ENCODE measurements at regions not wholly inside any gene's neighbourhood (a gene's known extent, or its start where the extent isn't known, plus 50 kb on each side); places are given as distances from the start of the nearest gene placed in this dataset.

- TF ChIP-seq EZH2phosphoT487 (IDR thresholded peaks at IDR 0.05; ENCODE audit: borderline replicate concordance, low read length) (no peak), CTCF (IDR thresholded peaks at IDR 0.05; ENCODE audit: low read depth, low read length, poor library complexity, severe bottlenecking) (no peak)
- H3K4me1 ChIP-seq (ENCODE audit: control insufficient read depth, low read length), result no peaks in the 10 kb centered on the region
- no peaks in the 10 kb centered on the region for H3K36me3 ChIP-seq (ENCODE audit: control insufficient read depth, low read length)
- H3K4me3 ChIP-seq (ENCODE audit: low read length), result no peak overlapping the region
- no peak overlapping the region for H3K4me2 ChIP-seq (ENCODE audit: low read length)
- no peaks in the 10 kb centered on the region for H3K9me2 ChIP-seq (replicated peaks; ENCODE audit: control insufficient read depth, low read length)
- H3K27ac ChIP-seq (ENCODE audit: low read depth, low read length), result no peak overlapping the region
- no peaks in the 10 kb centered on the region for H3F3A ChIP-seq (ENCODE audit: control insufficient read depth, insufficient read depth)
- no peaks in the 10 kb centered on the region for H3K79me2 ChIP-seq (ENCODE audit: control insufficient read depth, low read length)
- H4K20me1 ChIP-seq (ENCODE audit: control insufficient read depth, insufficient read depth, low read depth, low read length), result no peaks in the 10 kb centered on the region
- no peaks in the 10 kb centered on the region for H3K27me3 ChIP-seq (ENCODE audit: control insufficient read depth, low read length)
- no peaks in the 10 kb centered on the region for H3K9me3 ChIP-seq (ENCODE audit: control insufficient read depth, insufficient read depth, low read length)
Observed at GRCh38 chr18:42414756-42415454, 459.9 kb downstream of the PIK3C3 start.

- TF ChIP-seq EZH2phosphoT487 (IDR thresholded peaks at IDR 0.05; ENCODE audit: borderline replicate concordance, low read length), result no peak
- TF ChIP-seq CTCF (IDR thresholded peaks at IDR 0.05; ENCODE audit: low read depth, low read length, poor library complexity, severe bottlenecking), result no peak
- Histone ChIP-seq H3K9me2 (replicated peaks; ENCODE audit: control insufficient read depth, low read length) (no peaks in the 10 kb centered on the region), H3K4me3 (ENCODE audit: low read length) (no peak overlapping the region), H3K4me1 (ENCODE audit: control insufficient read depth, low read length) (no peaks in the 10 kb centered on the region), H3F3A (ENCODE audit: control insufficient read depth, insufficient read depth) (no peaks in the 10 kb centered on the region), H3K36me3 (ENCODE audit: control insufficient read depth, low read length) (no peaks in the 10 kb centered on the region), H3K4me2 (ENCODE audit: low read length) (no peak overlapping the region), H3K9me3 (ENCODE audit: control insufficient read depth, insufficient read depth, low read length) (no peaks in the 10 kb centered on the region), H3K27me3 (ENCODE audit: control insufficient read depth, low read length) (no peaks in the 10 kb centered on the region), H3K27ac (ENCODE audit: low read depth, low read length) (no peak overlapping the region), H4K20me1 (ENCODE audit: control insufficient read depth, insufficient read depth, low read depth, low read length) (no peaks in the 10 kb centered on the region), H3K79me2 (ENCODE audit: control insufficient read depth, low read length) (no peaks in the 10 kb centered on the region)
Observed at GRCh38 chr18:42417189-42417588, 462.2 kb downstream of the PIK3C3 start.

GRCh38 chr18:42418121-42418520 is 463.1 kb downstream of the PIK3C3 start:
- Histone ChIP-seq H3K4me3 (ENCODE audit: low read length) (no peak overlapping the region), H3K9me3 (ENCODE audit: control insufficient read depth, insufficient read depth, low read length) (no peaks in the 10 kb centered on the region), H3K4me1 (ENCODE audit: control insufficient read depth, low read length) (no peaks in the 10 kb centered on the region), H3K79me2 (ENCODE audit: control insufficient read depth, low read length) (no peaks in the 10 kb centered on the region), H4K20me1 (ENCODE audit: control insufficient read depth, insufficient read depth, low read depth, low read length) (no peaks in the 10 kb centered on the region), H3K4me2 (ENCODE audit: low read length) (no peak overlapping the region), H3K27ac (ENCODE audit: low read depth, low read length) (no peak overlapping the region), H3K9me2 (replicated peaks; ENCODE audit: control insufficient read depth, low read length) (no peaks in the 10 kb centered on the region), H3F3A (ENCODE audit: control insufficient read depth, insufficient read depth) (no peaks in the 10 kb centered on the region), H3K27me3 (ENCODE audit: control insufficient read depth, low read length) (no peaks in the 10 kb centered on the region), H3K36me3 (ENCODE audit: control insufficient read depth, low read length) (no peaks in the 10 kb centered on the region)
- TF ChIP-seq CTCF (IDR thresholded peaks at IDR 0.05; ENCODE audit: low read depth, low read length, poor library complexity, severe bottlenecking), result no peak
- no peak for TF ChIP-seq EZH2phosphoT487 (IDR thresholded peaks at IDR 0.05; ENCODE audit: borderline replicate concordance, low read length)

All from DOHH2 (cell line).